Caco-2 (cell line): ENCODE measurements at regions not wholly inside any gene's neighbourhood (a gene's known extent, or its start where the extent isn't known, plus 50 kb on each side); places are given as distances from the start of the nearest gene placed in this dataset.

Experiments used
- BruUV-seq: library from RNA; stranded (reverse); fragments of 400-500 nt; replicated peaks from 2 replicates; lab custom pipeline; 2021; lab: Mats Ljungman, UMichigan
- CTCF ChIA-PET: fragments of 300-600 bp; sonication (Branson Sonifier 250); formaldehyde crosslinking; loops from one replicate; lab custom pipeline; 2022; ENCODE audit warnings: antibody characterized with exemption; lab: Charles Lee
- POLR2A ChIA-PET: fragments of 300-600 bp; sonication (Branson Sonifier 250); formaldehyde crosslinking; loops from one replicate; lab custom pipeline; 2022; ENCODE audit warnings: antibody characterized with exemption; lab: Charles Lee
- DNase-seq, 2 experiments: peaks; one replicate each; pipeline versions ENCODE4 v3.0.0 to v3.0.0-alpha.2; 2020 to 2022
- H3K27me3 ChIP-seq: replicated peaks from 2 replicates; pipeline ENCODE4 v1.6.0; 2011; ENCODE audit warnings: low read length; ENCODE audit not compliant: control insufficient read depth, insufficient read depth
- H3K36me3 ChIP-seq: 2 replicates; pipeline ENCODE4 v1.5.1; 2011; ENCODE audit warnings: low read length; ENCODE audit not compliant: control insufficient read depth, insufficient read depth
- H3K4me1 ChIP-seq: fragments of 250-450 bp; sonication (Bioruptor Pico); 2 replicates; pipeline ENCODE4 v1.5.1; 2020; ENCODE audit warnings: mild to moderate bottlenecking
- H3K4me3 ChIP-seq: 2 replicates; pipeline ENCODE4 v1.5.1; 2011; ENCODE audit warnings: low read depth, mild to moderate bottlenecking, control low read depth, low read length
- H3K9me3 ChIP-seq: fragments of 250-450 bp; sonication (Bioruptor Pico); 2 replicates; pipeline ENCODE4 v1.5.1; 2020; ENCODE audit warnings: mild to moderate bottlenecking, moderate library complexity
- H3K27ac Mint-ChIP-seq: one replicate; pipeline ENCODE4 v1.8.0; 2022; ENCODE audit warnings: mixed read lengths; ENCODE audit not compliant: unreplicated experiment
- H3K27me3 Mint-ChIP-seq: one replicate; pipeline ENCODE4 v1.8.0; 2022; ENCODE audit warnings: mixed read lengths; ENCODE audit not compliant: insufficient read depth, unreplicated experiment
- H3K36me3 Mint-ChIP-seq: one replicate; pipeline ENCODE4 v1.8.0; 2022; ENCODE audit warnings: mild to moderate bottlenecking, mixed read lengths; ENCODE audit not compliant: insufficient read depth, unreplicated experiment
- H3K4me1 Mint-ChIP-seq: one replicate; pipeline ENCODE4 v1.8.0; 2022; ENCODE audit warnings: low read depth, mixed read lengths; ENCODE audit not compliant: unreplicated experiment
- H3K4me3 Mint-ChIP-seq: one replicate; pipeline ENCODE4 v1.8.0; 2022; ENCODE audit warnings: mild to moderate bottlenecking, moderate library complexity, mixed read lengths; ENCODE audit not compliant: unreplicated experiment
- H3K9me3 Mint-ChIP-seq: one replicate; pipeline ENCODE4 v1.8.0; 2022; ENCODE audit warnings: mixed read lengths; ENCODE audit not compliant: unreplicated experiment
- CTCF ChIP-seq, 2 experiments: fragments of 200-600 bp in 1 of 2; IDR thresholded peaks; 1 replicate in 1 of 2; 2 replicates in 1 of 2; pipeline versions ENCODE4 v1.5.1 to v1.8.0; 2011 to 2022; ENCODE audit warnings: antibody characterized with exemption in 1 of 2, control low read depth in 1 of 2, inconsistent platforms in 1 of 2, low read depth in 1 of 2, low read length in 1 of 2, mild to moderate bottlenecking in 1 of 2, moderate library complexity in 1 of 2; ENCODE audit not compliant: insufficient read depth in 1 of 2, severe bottlenecking in 1 of 2, unreplicated experiment in 1 of 2
- intact Hi-C: fragments of 100-400 bp; cut with micrococcal nuclease; formaldehyde crosslinking; loops from one replicate; pipeline ENCODE4 v1.10.0; 2022; ENCODE audit not compliant: unreplicated experiment

- Mint-ChIP-seq H3K27me3 (peaks cover 10% of the 10 kb centered on the region), H3K9me3 (peaks cover 16% of the 10 kb centered on the region), H3K4me3 (no peak overlapping the region), H3K4me1 (no peaks in the 10 kb centered on the region), H3K27ac (no peak overlapping the region), H3K36me3 (no peaks in the 10 kb centered on the region)
- ChIA-PET POLR2A (no interaction called here), CTCF (no interaction called here)
- Histone ChIP-seq H3K4me1 (no peaks in the 10 kb centered on the region), H3K4me3 (no peak overlapping the region), H3K9me3 (peaks cover 6% of the 10 kb centered on the region; the same call in 1 of the 2 replicates), H3K27me3 (no peaks in the 10 kb centered on the region), H3K36me3 (no peaks in the 10 kb centered on the region)
- TF ChIP-seq CTCF (IDR thresholded peaks at IDR 0.05; ENCODE audit: insufficient read depth in 1 of 2, low read depth in 1 of 2, low read length in 1 of 2, severe bottlenecking in 1 of 2, unreplicated experiment in 1 of 2), result no peak
- DNase-seq, result no peak
- BruUV-seq, result no TSS peak
- intact Hi-C loops, result no loop called here
Observed at GRCh38 chr6:45759472-45759810, 256.2 kb downstream of the CLIC5 start.

DNA sequence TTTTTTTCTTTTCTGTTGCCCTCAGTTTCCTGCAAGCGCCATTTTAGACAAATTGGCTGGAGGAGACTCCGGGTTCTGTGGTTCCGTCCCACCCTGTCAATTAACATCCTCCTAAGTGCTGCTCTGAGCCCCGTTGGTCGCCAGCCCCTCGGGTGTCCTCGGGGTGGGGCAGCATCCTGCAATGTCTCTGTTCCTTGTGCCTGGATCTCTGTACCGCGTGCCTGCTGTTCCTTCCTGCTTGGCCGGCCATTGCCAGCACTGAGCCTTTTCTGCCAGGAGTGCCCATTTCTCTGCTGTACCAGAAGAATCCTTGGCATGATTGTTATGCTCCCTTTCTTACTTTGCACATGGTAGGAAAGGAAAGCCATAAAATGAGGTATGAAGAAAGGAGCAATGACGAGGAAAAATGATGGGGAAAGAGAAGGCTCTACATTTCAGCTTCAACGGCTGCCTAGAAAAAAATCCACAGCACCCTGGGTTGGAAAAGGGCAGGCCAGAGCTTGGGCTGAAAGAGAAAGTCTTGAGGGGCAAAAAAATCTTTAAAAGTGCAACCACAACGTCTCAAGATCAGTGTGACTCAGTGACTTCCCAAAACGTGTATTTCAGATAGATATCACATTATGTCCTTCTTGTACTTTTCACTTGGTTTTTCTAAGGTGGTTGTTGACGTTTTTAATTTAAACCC lies 256.7 kb downstream of the CLIC5 start:
- POLR2A ChIA-PET, result no interaction called here
- CTCF ChIA-PET, result no interaction called here
- H3K4me1 Mint-ChIP-seq, result no peaks in the 10 kb centered on the region
- no peak for DNase-seq
- no TSS peak for BruUV-seq
- no peak overlapping the region for H3K4me3 ChIP-seq
- intact Hi-C loops, result no loop called here
- H3K36me3 ChIP-seq, result no peaks in the 10 kb centered on the region
- H3K27me3 ChIP-seq, result no peaks in the 10 kb centered on the region
- no peak overlapping the region for H3K27ac Mint-ChIP-seq
- H3K4me1 ChIP-seq, result no peaks in the 10 kb centered on the region
- H3K9me3 ChIP-seq, result peaks cover 1% of the 10 kb centered on the region; the same call in 1 of the 2 replicates
- H3K36me3 Mint-ChIP-seq, result no peaks in the 10 kb centered on the region
- peaks cover 12% of the 10 kb centered on the region for H3K9me3 Mint-ChIP-seq
- peaks cover 9% of the 10 kb centered on the region for H3K27me3 Mint-ChIP-seq
- no peak overlapping the region for H3K4me3 Mint-ChIP-seq
- TF ChIP-seq CTCF (IDR thresholded peaks at IDR 0.05; ENCODE audit: insufficient read depth in 1 of 2, low read depth in 1 of 2, low read length in 1 of 2, severe bottlenecking in 1 of 2, unreplicated experiment in 1 of 2), result no peak

GRCh38 chr6:45757443-45758130 lies 258.1 kb downstream of the CLIC5 start:
- Histone ChIP-seq H3K9me3 (no peaks in the 10 kb centered on the region; the same call in 1 of the 2 replicates), H3K27me3 (no peaks in the 10 kb centered on the region), H3K36me3 (no peaks in the 10 kb centered on the region), H3K4me1 (no peaks in the 10 kb centered on the region), H3K4me3 (no peak overlapping the region)
- H3K36me3 Mint-ChIP-seq, result no peaks in the 10 kb centered on the region
- no peak for TF ChIP-seq CTCF (IDR thresholded peaks at IDR 0.05; ENCODE audit: insufficient read depth in 1 of 2, low read depth in 1 of 2, low read length in 1 of 2, severe bottlenecking in 1 of 2, unreplicated experiment in 1 of 2)
- intact Hi-C loops, result no loop called here
- ChIA-PET POLR2A (no interaction called here), CTCF (no interaction called here)
- DNase-seq, result no peak
- no peak overlapping the region for H3K27ac Mint-ChIP-seq
- BruUV-seq, result no TSS peak
- H3K27me3 Mint-ChIP-seq, result peaks cover 5% of the 10 kb centered on the region
- no peaks in the 10 kb centered on the region for H3K4me1 Mint-ChIP-seq
- no peak overlapping the region for H3K4me3 Mint-ChIP-seq
- peaks cover under 1% of the 10 kb centered on the region for H3K9me3 Mint-ChIP-seq
